Mesenchymal stem cell (in vitro differentiated cells and primary cell): ENCODE measurements at regions not wholly inside any gene's neighbourhood (a gene's known extent, or its start where the extent isn't known, plus 50 kb on each side); places are given as distances from the start of the nearest gene placed in this dataset.

Source experiments
- DNase-seq: peaks from one replicate; pipeline ENCODE4 v3.0.0-alpha.2; 2013
- H2AFZ ChIP-seq: one replicate; pipeline ENCODE4 v1.6.1; 2013; ENCODE audit warnings: low read depth, mild to moderate bottlenecking, control low read depth, inconsistent platforms, low read length, moderate library complexity
- H2AK5ac ChIP-seq: 2 replicates; pipeline ENCODE4 v1.6.1; 2013; ENCODE audit warnings: low read length, moderate library complexity, mild to moderate bottlenecking, inconsistent platforms; ENCODE audit not compliant: severe bottlenecking
- H2BK120ac ChIP-seq: one replicate; pipeline ENCODE4 v1.6.1; 2013; ENCODE audit warnings: low read depth, mild to moderate bottlenecking, inconsistent platforms, low read length, moderate library complexity
- H2BK12ac ChIP-seq, 2 experiments: one replicate each; pipeline ENCODE4 v1.6.1; 2013; ENCODE audit warnings: inconsistent platforms in 2 of 2, low read length in 2 of 2, mild to moderate bottlenecking in 2 of 2, moderate library complexity in 2 of 2, control low read depth in 1 of 2
- H2BK15ac ChIP-seq: one replicate; pipeline ENCODE4 v1.6.1; 2013; ENCODE audit warnings: mild to moderate bottlenecking, low read depth, inconsistent platforms; ENCODE audit not compliant: poor library complexity, severe bottlenecking
- H2BK5ac ChIP-seq: 2 replicates; pipeline ENCODE4 v1.6.1; 2013; ENCODE audit warnings: low read depth, mild to moderate bottlenecking, low read length, control low read depth, inconsistent platforms; ENCODE audit not compliant: poor library complexity, severe bottlenecking
- H3K14ac ChIP-seq, 2 experiments: one replicate each; pipeline ENCODE4 v1.6.1; 2013; ENCODE audit warnings: inconsistent platforms in 2 of 2, low read length in 2 of 2, control low read depth in 1 of 2, mild to moderate bottlenecking in 1 of 2, moderate library complexity in 1 of 2
- H3K18ac ChIP-seq, 2 experiments: one replicate each; pipeline ENCODE4 v1.6.1; 2013; ENCODE audit warnings: inconsistent platforms in 2 of 2, low read length in 2 of 2, control low read depth in 1 of 2, low read depth in 1 of 2, mild to moderate bottlenecking in 1 of 2
- H3K23ac ChIP-seq, 2 experiments: one replicate each; pipeline ENCODE4 v1.6.1; 2013; ENCODE audit warnings: inconsistent platforms in 2 of 2, low read length in 2 of 2, mild to moderate bottlenecking in 2 of 2, moderate library complexity in 2 of 2, control low read depth in 1 of 2
- H3K27ac ChIP-seq: 2 replicates; pipeline ENCODE4 v1.5.1; 2013; ENCODE audit warnings: mild to moderate bottlenecking, moderate library complexity, low read length, control low read depth, inconsistent platforms; ENCODE audit not compliant: poor library complexity, severe bottlenecking
- H3K27me3 ChIP-seq, 2 experiments: 2 replicates each; pipeline versions ENCODE4 v1.6.1 to v1.7.0; 2013; ENCODE audit warnings: low read length in 2 of 2, mild to moderate bottlenecking in 2 of 2, moderate library complexity in 2 of 2, control low read depth in 1 of 2, inconsistent platforms in 1 of 2; ENCODE audit not compliant: control insufficient read depth in 1 of 2, insufficient read depth in 1 of 2
- H3K36me3 ChIP-seq, 2 experiments: 2 replicates each; pipeline versions ENCODE4 v1.6.1 to v1.7.0; 2013; ENCODE audit warnings: low read length in 2 of 2, control low read depth in 1 of 2, inconsistent platforms in 1 of 2, low read depth in 1 of 2, mild to moderate bottlenecking in 1 of 2; ENCODE audit not compliant: insufficient read depth in 2 of 2, control insufficient read depth in 1 of 2
- H3K4ac ChIP-seq, 2 experiments: one replicate each; pipeline ENCODE4 v1.6.1; 2013; ENCODE audit warnings: inconsistent platforms in 2 of 2, low read length in 2 of 2, mild to moderate bottlenecking in 2 of 2, moderate library complexity in 2 of 2, control low read depth in 1 of 2, low read depth in 1 of 2
- H3K4me1 ChIP-seq: 2 replicates; pipeline ENCODE4 v1.6.1; 2013; ENCODE audit warnings: low read depth, low read length, control low read depth; ENCODE audit not compliant: control insufficient read depth, insufficient read depth
- H3K4me2 ChIP-seq: 2 replicates; pipeline ENCODE4 v1.6.1; 2013; ENCODE audit warnings: low read length, mild to moderate bottlenecking, inconsistent platforms; ENCODE audit not compliant: poor library complexity, severe bottlenecking
- H3K4me3 ChIP-seq, 2 experiments: 2 replicates each; pipeline versions ENCODE4 v1.5.1 to v1.7.0; 2013; ENCODE audit warnings: low read length in 2 of 2, mild to moderate bottlenecking in 2 of 2, control low read depth in 1 of 2, low read depth in 1 of 2; ENCODE audit not compliant: insufficient read depth in 1 of 2
- H3K79me1 ChIP-seq: replicated peaks from 2 replicates; pipeline ENCODE4 v1.6.1; 2013; ENCODE audit warnings: mild to moderate bottlenecking, control low read depth, low read length, inconsistent platforms; ENCODE audit not compliant: poor library complexity, severe bottlenecking
- H3K9ac ChIP-seq: 2 replicates; pipeline ENCODE4 v1.7.0; 2013; ENCODE audit warnings: mild to moderate bottlenecking, low read length, moderate library complexity
- H3K9me3 ChIP-seq: 2 replicates; pipeline ENCODE4 v1.7.0; 2013; ENCODE audit warnings: mild to moderate bottlenecking, low read length; ENCODE audit not compliant: control insufficient read depth
- H4K8ac ChIP-seq: one replicate; pipeline ENCODE4 v1.6.1; 2013; ENCODE audit warnings: inconsistent platforms, mild to moderate bottlenecking, low read length, moderate library complexity
- H4K91ac ChIP-seq: one replicate; pipeline ENCODE4 v1.6.1; 2013; ENCODE audit warnings: mild to moderate bottlenecking, low read length, inconsistent platforms
- WGBS: methylation state at CpG from one replicate; pipeline ENCODE4 v1.1.7; 2013; ENCODE audit warnings: mixed read lengths; 5-methylcytosine and 5-hydroxymethylcytosine counted together

DNA sequence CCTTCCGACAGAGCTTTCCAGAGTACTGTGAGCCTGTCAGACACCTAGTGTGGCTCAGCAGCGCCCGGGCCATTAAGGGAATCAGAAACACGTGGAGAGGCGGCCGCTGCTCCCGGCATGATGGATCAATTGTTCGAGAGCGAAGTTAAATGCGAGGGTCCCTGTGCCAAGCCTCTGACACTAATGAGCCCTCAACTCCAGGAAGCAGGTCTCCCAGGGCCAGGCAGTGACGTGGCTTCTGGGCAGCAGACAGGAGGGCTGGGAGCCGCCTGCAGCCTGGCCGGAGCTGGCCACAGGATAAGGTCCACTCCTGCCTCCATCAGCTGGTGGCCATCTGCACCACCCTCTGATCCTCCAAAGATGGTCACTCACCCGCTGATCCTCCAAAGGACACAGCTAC lies 67.5 kb upstream of the CLDN14 start:
- no peak overlapping the region for H3K23ac ChIP-seq
- no peak overlapping the region for H3K27ac ChIP-seq
- H3K27me3 ChIP-seq, result peaks cover 40 to 44% of the 10 kb centered on the region in 2 experiments
- no peak overlapping the region for H3K4me3 ChIP-seq
- no peak overlapping the region for H3K18ac ChIP-seq
- no peaks in the 10 kb centered on the region for H3K79me1 ChIP-seq
- no peak overlapping the region for H3K4me2 ChIP-seq
- no peaks in the 10 kb centered on the region for H3K4me1 ChIP-seq
- 86% methylated on average over 14 of the region's 14 CpGs for WGBS
- no peak overlapping the region for H4K91ac ChIP-seq
- no peaks in the 10 kb centered on the region for H3K9me3 ChIP-seq
- H2BK5ac ChIP-seq, result no peak overlapping the region
- H2BK120ac ChIP-seq, result no peak overlapping the region
- H4K8ac ChIP-seq, result no peak overlapping the region
- H3K36me3 ChIP-seq, result no peaks in the 10 kb centered on the region
- H3K14ac ChIP-seq, result peak overlapping the region in 1 of 2 experiments; percentile 41
- no peak overlapping the region for H2AFZ ChIP-seq
- no peak overlapping the region for H2BK15ac ChIP-seq
- no peak overlapping the region for H3K9ac ChIP-seq
- H2BK12ac ChIP-seq, result no peak overlapping the region
- H2AK5ac ChIP-seq, result no peak overlapping the region
- no peak for DNase-seq
- no peak overlapping the region for H3K4ac ChIP-seq

DNA sequence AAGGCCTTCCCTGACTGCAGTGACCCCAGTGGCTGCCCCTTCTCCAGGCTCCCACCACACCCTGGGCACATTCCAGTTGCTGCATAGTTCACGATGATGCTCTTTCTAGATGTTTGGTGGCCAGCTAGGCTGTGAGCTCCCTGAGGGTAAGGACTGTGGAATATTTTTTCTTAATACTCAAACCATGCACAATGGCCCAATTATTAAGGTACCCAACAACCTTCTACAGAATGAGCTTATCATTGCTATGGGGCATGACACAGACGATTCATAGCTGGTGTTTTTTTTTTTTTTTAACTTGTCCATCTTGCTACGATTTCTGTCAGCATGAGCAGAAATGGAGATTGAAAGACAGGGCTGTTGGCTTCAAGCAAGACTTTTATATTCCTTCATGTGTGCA lies 68.9 kb upstream of the CLDN14 start:
- Histone ChIP-seq H2BK12ac (no peak overlapping the region), H2BK15ac (no peak overlapping the region), H3K9me3 (no peaks in the 10 kb centered on the region), H4K91ac (no peak overlapping the region), H3K4me3 (no peak overlapping the region), H2BK120ac (no peak overlapping the region), H3K23ac (no peak overlapping the region), H3K4me2 (no peak overlapping the region), H3K27ac (no peak overlapping the region), H2AK5ac (no peak overlapping the region), H3K36me3 (no peaks in the 10 kb centered on the region), H4K8ac (no peak overlapping the region), H3K4me1 (no peaks in the 10 kb centered on the region), H3K4ac (no peak overlapping the region), H3K18ac (no peak overlapping the region), H3K9ac (no peak overlapping the region), H3K27me3 (peaks cover 30 to 36% of the 10 kb centered on the region in 2 experiments), H2AFZ (no peak overlapping the region), H2BK5ac (no peak overlapping the region), H3K14ac (no peak overlapping the region), H3K79me1 (no peaks in the 10 kb centered on the region)
- no peak for DNase-seq
- 70% methylated on average over 2 of the region's 3 CpGs for WGBS

DNA sequence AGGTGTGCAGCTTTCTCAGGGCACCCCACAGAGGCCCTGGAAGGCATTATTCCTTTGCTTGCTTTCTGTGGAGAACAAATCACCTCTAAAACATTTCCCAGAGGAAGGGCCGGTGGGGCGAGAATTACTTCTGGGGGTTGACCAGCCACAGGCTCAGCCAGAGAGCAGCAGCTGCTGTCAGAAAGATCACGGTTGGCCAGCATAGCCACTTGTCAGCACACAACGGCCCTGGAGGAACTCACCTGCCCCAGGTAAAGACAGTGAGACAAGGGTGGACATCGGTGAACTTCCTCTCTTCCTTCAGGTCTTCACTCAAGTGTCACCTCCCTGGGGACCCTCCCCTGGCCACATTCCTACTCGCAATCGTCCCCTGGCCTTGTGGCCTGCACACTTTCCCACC lies 69.5 kb upstream of the CLDN14 start:
- Histone ChIP-seq H2BK120ac (no peak overlapping the region), H3K4me2 (no peak overlapping the region), H3K4me1 (no peaks in the 10 kb centered on the region), H2AK5ac (no peak overlapping the region), H2AFZ (no peak overlapping the region), H3K9me3 (no peaks in the 10 kb centered on the region), H3K9ac (no peak overlapping the region), H2BK5ac (no peak overlapping the region), H3K27me3 (peaks cover 25 to 30% of the 10 kb centered on the region in 2 experiments), H3K18ac (no peak overlapping the region), H3K79me1 (no peaks in the 10 kb centered on the region), H3K23ac (no peak overlapping the region), H3K4ac (no peak overlapping the region), H4K91ac (no peak overlapping the region), H3K27ac (no peak overlapping the region), H2BK15ac (no peak overlapping the region), H3K14ac (no peak overlapping the region), H3K36me3 (no peaks in the 10 kb centered on the region), H4K8ac (no peak overlapping the region), H2BK12ac (no peak overlapping the region), H3K4me3 (no peak overlapping the region)
- no peak for DNase-seq
- WGBS, result 86% methylated on average over 7 of the region's 7 CpGs

DNA sequence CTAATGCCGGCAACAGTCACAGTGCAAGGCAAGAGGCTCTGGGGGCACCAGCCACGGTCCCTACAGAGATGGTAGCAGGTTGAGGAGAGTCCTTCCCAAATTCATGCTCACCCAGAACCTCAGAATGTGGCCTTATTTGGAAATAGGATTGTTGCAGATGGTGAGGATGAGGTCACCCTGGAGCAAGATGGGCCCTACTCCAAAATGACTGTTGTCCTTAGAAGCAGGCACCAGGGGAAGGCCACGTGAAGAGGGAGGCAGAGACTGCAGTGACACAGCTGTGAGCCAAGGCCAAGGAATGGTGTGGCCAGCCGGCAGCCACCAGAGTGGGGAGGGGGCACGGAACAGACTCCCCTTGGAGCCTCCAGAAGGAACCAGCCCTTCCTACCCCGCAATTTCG lies 70.8 kb upstream of the CLDN14 start:
- Histone ChIP-seq H3K9me3 (no peaks in the 10 kb centered on the region), H2AFZ (no peak overlapping the region), H3K4me2 (no peak overlapping the region), H2BK120ac (no peak overlapping the region), H3K9ac (peak overlapping the region; percentile 46), H3K23ac (no peak overlapping the region), H3K4me1 (no peaks in the 10 kb centered on the region), H4K8ac (no peak overlapping the region), H4K91ac (no peak overlapping the region), H3K36me3 (no peaks in the 10 kb centered on the region), H3K14ac (no peak overlapping the region), H3K27me3 (peaks cover 31 to 37% of the 10 kb centered on the region in 2 experiments), H3K27ac (no peak overlapping the region), H2AK5ac (no peak overlapping the region), H3K4me3 (no peak overlapping the region), H3K18ac (no peak overlapping the region), H2BK5ac (no peak overlapping the region), H3K4ac (no peak overlapping the region), H2BK15ac (no peak overlapping the region), H3K79me1 (no peaks in the 10 kb centered on the region), H2BK12ac (no peak overlapping the region)
- 69% methylated on average over 7 of the region's 7 CpGs for WGBS
- no peak for DNase-seq
